ENCODE measurements at regions not wholly inside any gene's neighbourhood (a gene's known extent, or its start where the extent isn't known, plus 50 kb on each side); places are given as distances from the start of the nearest gene placed in this dataset.

GRCh38 chr2:167534443-167534842 lies 646.2 kb downstream of the XIRP2 start:
- H3K4me3 ChIP-seq (replicated peaks; ENCODE audit: low read depth, low read length) = no peak overlapping the region
- no peak for DNase-seq (ENCODE audit: extremely low read depth, low read depth)
- TF ChIP-seq CTCF (IDR thresholded peaks at IDR 0.05; ENCODE audit: low read depth, low read length, missing control alignments) = no peak

GRCh38 chr2:167524786-167525185 lies 636.5 kb downstream of the XIRP2 start:
- TF ChIP-seq CTCF (IDR thresholded peaks at IDR 0.05; ENCODE audit: low read depth, low read length, missing control alignments) = no peak
- DNase-seq (ENCODE audit: extremely low read depth, low read depth) = no peak
- H3K4me3 ChIP-seq (replicated peaks; ENCODE audit: low read depth, low read length) = no peak overlapping the region

- TF ChIP-seq CTCF (IDR thresholded peaks at IDR 0.05; ENCODE audit: low read depth, low read length, missing control alignments) = no peak
- H3K4me3 ChIP-seq (replicated peaks; ENCODE audit: low read depth, low read length) = no peak overlapping the region
- no peak for DNase-seq (ENCODE audit: extremely low read depth, low read depth)
These were observed 621.9 kb downstream of the XIRP2 start for GRCh38 chr2:167510071-167510759.

- no peak for DNase-seq (ENCODE audit: extremely low read depth, low read depth)
- no peak overlapping the region for H3K4me3 ChIP-seq (replicated peaks; ENCODE audit: low read depth, low read length)
- TF ChIP-seq CTCF (IDR thresholded peaks at IDR 0.05; ENCODE audit: low read depth, low read length, missing control alignments) = no peak
These were observed 621.3 kb downstream of the XIRP2 start for GRCh38 chr2:167509586-167509985.

- no peak for TF ChIP-seq CTCF (IDR thresholded peaks at IDR 0.05; ENCODE audit: low read depth, low read length, missing control alignments)
- no peak overlapping the region for H3K4me3 ChIP-seq (replicated peaks; ENCODE audit: low read depth, low read length)
- no peak for DNase-seq (ENCODE audit: extremely low read depth, low read depth)
These were observed 620.4 kb downstream of the XIRP2 start for GRCh38 chr2:167508709-167509108.

- H3K4me3 ChIP-seq (replicated peaks; ENCODE audit: low read depth, low read length) = no peak overlapping the region
- TF ChIP-seq CTCF (IDR thresholded peaks at IDR 0.05; ENCODE audit: low read depth, low read length, missing control alignments) = no peak
- no peak for DNase-seq (ENCODE audit: extremely low read depth, low read depth)
These were observed 618.1 kb downstream of the XIRP2 start for GRCh38 chr2:167506395-167506794.

- DNase-seq (ENCODE audit: extremely low read depth, low read depth) = no peak
- no peak for TF ChIP-seq CTCF (IDR thresholded peaks at IDR 0.05; ENCODE audit: low read depth, low read length, missing control alignments)
- H3K4me3 ChIP-seq (replicated peaks; ENCODE audit: low read depth, low read length) = no peak overlapping the region
These were observed 616.4 kb downstream of the XIRP2 start for GRCh38 chr2:167504695-167505094.
